ENCODE measurements at regions not wholly inside any gene's neighbourhood (a gene's known extent, or its start where the extent isn't known, plus 50 kb on each side); places are given as distances from the start of the nearest gene placed in this dataset.

GRCh38 chr6:168190646-168191443 is 111.8 kb upstream of the FRMD1 start:
- TF ChIP-seq CTCF (conservative IDR thresholded peaks at IDR 0.05; ENCODE audit: low read length) (no peak), EZH2phosphoT487 (IDR thresholded peaks at IDR 0.05; ENCODE audit: borderline replicate concordance, low read depth, low read length) (no peak)
